Breast epithelium (tissue), 4 donors: ENCODE measurements at regions not wholly inside any gene's neighbourhood (a gene's known extent, or its start where the extent isn't known, plus 50 kb on each side); places are given as distances from the start of the nearest gene placed in this dataset.
A peak's percentile ranks its signal among the peaks of the same experiment; 100 is the strongest.

Experiments used
- DNase-seq, 2 donors: peaks; one replicate each; pipeline ENCODE4 v3.0.0-alpha.2; 2019; ENCODE audit warnings: low spot score in 2 of 2
- H3K27ac ChIP-seq, 2 donors: fragments of 200-600 bp; sonication (generic) in 1 of 2; one replicate each; pipeline ENCODE4 v1.5.1; 2016 to 2019; ENCODE audit warnings: mild to moderate bottlenecking in 1 of 2
- H3K27me3 ChIP-seq, 2 donors: fragments of 200-600 bp; sonication (generic) in 1 of 2; one replicate each; pipeline versions ENCODE4 v1.5.1 to v1.6.0; 2017 to 2019; ENCODE audit warnings: control low read depth in 1 of 2, mild to moderate bottlenecking in 1 of 2
- H3K36me3 ChIP-seq: fragments of 200-600 bp; one replicate; pipeline ENCODE4 v1.5.1; 2019
- H3K4me1 ChIP-seq, 2 donors: fragments of 200-600 bp; sonication (generic); one replicate each; pipeline ENCODE4 v1.5.1; 2016 to 2019; ENCODE audit warnings: control low read depth in 1 of 2
- H3K4me3 ChIP-seq, 3 donors: fragments of 200-600 bp; sonication (generic); 1 replicate in 2 of 3; 2 replicates in 1 of 3; pipeline ENCODE4 v1.5.1; 2016 to 2019; ENCODE audit warnings: mild to moderate bottlenecking in 3 of 3, moderate library complexity in 2 of 3
- H3K9me3 ChIP-seq, 2 donors: fragments of 200-600 bp; sonication (generic) in 1 of 2; one replicate each; pipeline ENCODE4 v1.5.1; 2016 to 2019; ENCODE audit warnings: control low read depth in 1 of 2
- CTCF ChIP-seq, 3 donors: fragments of 450-650 bp; IDR thresholded peaks; one replicate each; pipeline ENCODE4 v1.5.1; 2016 to 2017; ENCODE audit warnings: antibody characterized with exemption in 3 of 3, mild to moderate bottlenecking in 3 of 3, moderate library complexity in 3 of 3
- POLR2A ChIP-seq: fragments of 450-650 bp; IDR thresholded peaks from one replicate; pipeline ENCODE4 v1.6.1; 2016; ENCODE audit warnings: antibody characterized with exemption, mild to moderate bottlenecking, moderate library complexity
- POLR2AphosphoS5 ChIP-seq, 3 donors: sonication (generic); formaldehyde crosslinking; IDR thresholded peaks; one replicate each; pipeline ENCODE4 v1.6.1; 2017; ENCODE audit warnings: antibody characterized with exemption in 3 of 3
- intact Hi-C: fragments of 100-400 bp; cut with DNase I; formaldehyde crosslinking; loops from one replicate; pipeline ENCODE4 v1.15.1; 2023; ENCODE audit warnings: low total_unique reads

- Histone ChIP-seq H3K27me3 (no peaks in the 10 kb centered on the region), H3K36me3 (no peaks in the 10 kb centered on the region), H3K27ac (no peak overlapping the region), H3K4me3 (no peak overlapping the region), H3K4me1 (no peaks in the 10 kb centered on the region), H3K9me3 (no peaks in the 10 kb centered on the region)
- intact Hi-C loops, result no loop called here
- TF ChIP-seq POLR2A (no peak), POLR2AphosphoS5 (IDR thresholded peaks at IDR 0.05) (no peak), CTCF (IDR thresholded peaks at IDR 0.05) (no peak)
- no peak for DNase-seq
These were observed 79.2 kb upstream of the TBCA start for GRCh38 chr5:77855369-77855768.

DNA sequence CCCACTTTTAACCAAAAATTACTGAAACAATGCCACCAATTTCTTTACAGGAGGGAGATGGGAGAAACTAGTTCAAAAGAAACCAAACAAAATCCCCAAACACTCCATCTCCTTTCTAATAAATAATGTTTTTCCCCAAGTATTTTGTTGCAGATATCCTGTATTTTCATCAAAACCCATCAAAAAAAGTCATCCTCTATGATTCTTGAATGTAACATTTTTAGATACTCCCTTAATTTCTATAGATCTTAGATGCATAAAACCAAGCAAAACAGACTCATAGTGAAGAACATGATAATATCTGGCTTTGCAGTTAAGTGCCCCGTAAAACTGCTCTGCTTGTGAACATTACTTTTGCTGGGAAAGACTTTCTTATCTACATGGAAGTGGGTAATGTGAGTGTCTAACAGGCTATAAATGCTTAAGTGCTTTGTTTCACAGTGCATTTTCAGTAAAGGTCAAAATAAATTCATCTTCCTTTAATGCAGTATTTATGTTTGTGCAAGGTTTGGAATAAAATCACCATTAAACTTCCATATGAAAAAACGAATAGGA, 77.3 kb upstream of the TBCA start:
- Histone ChIP-seq H3K27ac (no peak overlapping the region), H3K27me3 (no peaks in the 10 kb centered on the region), H3K9me3 (no peaks in the 10 kb centered on the region), H3K4me3 (no peak overlapping the region), H3K36me3 (no peaks in the 10 kb centered on the region), H3K4me1 (no peaks in the 10 kb centered on the region)
- intact Hi-C loops, result no loop called here
- no peak for DNase-seq
- TF ChIP-seq CTCF (IDR thresholded peaks at IDR 0.05) (no peak), POLR2A (no peak), POLR2AphosphoS5 (IDR thresholded peaks at IDR 0.05) (no peak)

- Histone ChIP-seq H3K27me3 (no peaks in the 10 kb centered on the region), H3K4me3 (peak overlapping the region; percentile 46 to 77 (median 57)), H3K36me3 (no peaks in the 10 kb centered on the region), H3K4me1 (no peaks in the 10 kb centered on the region), H3K27ac (no peak overlapping the region), H3K9me3 (no peaks in the 10 kb centered on the region)
- TF ChIP-seq POLR2AphosphoS5 (IDR thresholded peaks at IDR 0.05), result no peak
- TF ChIP-seq POLR2A, result no peak
- TF ChIP-seq CTCF (IDR thresholded peaks at IDR 0.05), result no peak
- no peak for DNase-seq
- intact Hi-C loops, result no loop called here
These were observed 76.6 kb upstream of the TBCA start for GRCh38 chr5:77852514-77853352.

DNA sequence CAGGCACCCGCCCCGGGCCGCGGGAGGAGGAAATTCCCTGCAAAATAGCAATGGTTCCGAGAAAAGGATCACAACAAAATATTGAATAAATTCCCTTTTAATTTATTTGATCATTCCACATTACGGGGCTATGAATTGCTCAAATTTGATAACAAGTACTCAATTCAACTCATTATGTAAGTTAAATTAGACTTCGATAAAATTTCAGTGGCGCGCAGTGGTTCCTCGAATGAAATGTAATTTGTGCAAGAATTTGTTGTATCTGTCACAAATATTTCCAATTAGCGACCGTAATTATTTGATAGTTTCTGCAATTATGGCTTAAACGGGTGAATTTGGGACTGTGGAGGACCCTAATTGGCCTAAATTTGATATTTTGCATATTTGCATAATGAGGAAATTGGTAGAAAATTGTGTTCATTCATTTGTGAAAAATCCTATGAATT, 76.0 kb upstream of the TBCA start:
- H3K36me3 ChIP-seq, result no peaks in the 10 kb centered on the region
- no peaks in the 10 kb centered on the region for H3K4me1 ChIP-seq
- no peaks in the 10 kb centered on the region for H3K27me3 ChIP-seq
- H3K4me3 ChIP-seq, result peak overlapping the region; percentile 46 to 77 (median 57)
- intact Hi-C loops, result no loop called here
- H3K9me3 ChIP-seq, result no peaks in the 10 kb centered on the region
- no peak for DNase-seq
- TF ChIP-seq POLR2A (no peak), CTCF (IDR thresholded peaks at IDR 0.05) (no peak), POLR2AphosphoS5 (IDR thresholded peaks at IDR 0.05) (no peak)
- no peak overlapping the region for H3K27ac ChIP-seq
